Dermis microvascular lymphatic vessel endothelial cell (primary cell): ENCODE measurements at regions not wholly inside any gene's neighbourhood (a gene's known extent, or its start where the extent isn't known, plus 50 kb on each side); places are given as distances from the start of the nearest gene placed in this dataset.

Experiments used
- DNase-seq, 2 donors: peaks; one replicate each; pipeline versions ENCODE4 v3.0.0 to v3.0.0-alpha.2; 2010; ENCODE audit warnings: low read depth in 2 of 2

DNA sequence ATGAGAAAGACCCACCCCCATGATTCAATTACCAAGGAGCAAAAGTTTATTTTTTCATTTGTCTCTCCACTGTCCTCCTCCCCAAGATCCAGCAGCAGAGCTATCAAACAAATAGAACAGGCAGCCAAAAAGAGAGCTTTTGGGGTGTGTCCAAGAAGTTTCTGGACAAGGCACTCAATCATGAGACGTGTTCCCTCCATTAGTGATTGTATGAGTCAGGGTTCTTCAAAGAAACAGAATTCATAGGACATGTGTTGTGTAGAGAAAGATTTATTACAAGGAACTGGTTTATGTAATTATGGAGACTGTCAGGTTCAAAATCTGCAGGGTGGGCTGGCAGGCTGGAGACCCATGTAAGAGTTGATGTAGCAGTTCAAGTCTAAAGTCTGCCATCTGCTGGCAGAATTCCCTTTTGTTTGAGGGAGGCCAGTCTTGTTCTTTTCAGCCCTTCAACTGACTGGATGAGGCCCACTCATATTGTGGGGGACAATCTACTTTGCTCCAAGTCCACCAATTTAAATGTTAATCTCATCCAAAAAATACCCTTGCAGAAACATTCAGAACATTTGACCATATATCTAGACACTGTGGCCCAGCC, 248.1 kb upstream of the OPRM1 start:
- peak in 1 of 2 donors; percentile 32 for DNase-seq

DNA sequence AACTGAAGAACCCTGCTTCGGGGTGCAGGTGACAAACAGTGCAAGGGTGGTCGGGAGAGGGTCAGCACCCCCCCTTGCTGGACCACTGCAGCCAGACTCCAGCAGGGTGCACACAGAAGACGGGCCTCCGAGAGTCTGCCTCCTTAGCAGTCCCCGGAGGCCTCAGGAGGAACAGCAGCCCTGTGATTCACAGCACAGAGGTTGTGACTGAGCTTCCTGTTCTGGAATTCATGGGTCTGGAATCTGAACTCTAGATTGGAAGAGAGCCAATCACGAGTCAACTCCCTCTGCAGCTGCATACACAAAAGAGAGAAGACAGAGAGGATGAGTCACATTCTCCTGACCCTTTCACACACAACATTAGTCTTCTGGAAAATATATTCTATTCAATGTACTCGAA, 249.0 kb upstream of the OPRM1 start:
- peak; percentile 84 to 92 for DNase-seq

DNA sequence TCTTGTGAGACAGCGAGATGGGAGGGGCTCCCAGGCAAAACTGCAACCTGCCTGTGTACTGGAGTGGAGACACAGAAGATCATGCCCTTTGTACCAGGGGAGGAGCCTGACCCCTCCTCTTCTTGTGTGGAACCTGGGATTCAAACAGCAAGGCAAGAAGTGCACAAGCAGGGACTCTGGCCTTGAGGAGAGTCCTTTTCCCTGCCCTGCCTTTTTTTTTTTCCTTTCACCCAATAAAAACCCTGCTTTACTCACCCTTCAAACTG, 251.8 kb upstream of the OPRM1 start:
- no peak for DNase-seq

DNA sequence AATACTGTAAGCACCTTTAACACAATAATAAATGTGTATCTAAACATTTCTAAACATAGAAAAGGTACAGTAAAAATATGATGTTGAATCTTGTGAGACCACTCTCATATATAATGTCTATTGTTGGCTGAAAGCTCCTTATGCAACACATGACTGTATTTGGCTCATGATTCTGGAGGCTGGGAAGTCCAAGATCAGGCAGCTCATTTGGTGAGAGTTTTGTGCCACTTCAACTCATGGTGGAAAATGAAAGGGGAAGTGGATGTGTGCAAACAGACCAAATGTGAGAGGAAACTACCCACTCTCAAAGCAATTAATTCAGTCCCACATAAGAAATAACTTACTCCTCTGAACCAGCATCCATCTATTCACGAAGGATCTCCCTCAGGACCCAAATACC, 257.7 kb upstream of the OPRM1 start:
- DNase-seq: no peak

DNA sequence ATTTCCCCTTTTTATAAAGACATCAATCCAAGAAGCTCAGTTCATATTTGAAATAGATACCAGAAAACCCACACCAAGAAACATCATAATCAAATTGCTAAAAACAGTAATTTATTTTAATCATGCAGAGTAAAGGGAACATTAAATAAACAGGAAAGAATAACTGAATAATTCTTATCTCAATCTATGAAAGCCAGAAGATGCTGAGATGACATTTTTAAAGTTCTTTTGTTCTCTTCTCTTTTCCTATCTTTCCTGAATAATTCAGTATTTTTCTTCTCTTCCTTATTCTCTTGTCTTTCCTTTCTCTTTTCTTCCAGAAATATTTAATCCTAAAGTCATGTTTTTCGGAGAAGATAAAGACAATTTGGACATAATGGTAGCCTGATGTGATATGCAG, 259.0 kb upstream of the OPRM1 start:
- DNase-seq: no peak

DNA sequence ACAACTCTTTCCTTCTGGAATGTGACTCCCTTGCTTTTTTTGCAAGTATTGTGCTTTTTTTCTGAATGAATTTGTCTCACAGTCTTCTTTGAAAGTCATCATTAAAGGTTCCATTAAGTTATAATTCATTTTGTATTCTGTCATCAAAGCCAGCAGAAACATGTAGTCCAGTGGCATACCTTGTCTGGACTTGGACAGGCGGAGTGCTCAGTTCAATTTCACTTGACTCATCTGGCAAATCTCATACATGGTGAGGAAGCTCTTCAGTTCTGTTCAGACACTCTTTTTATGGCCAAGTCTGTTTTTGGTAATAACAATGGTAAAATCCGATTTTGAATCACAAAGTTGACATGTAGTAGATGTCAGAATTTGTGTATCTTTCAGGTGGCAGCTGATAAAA, 260.8 kb upstream of the OPRM1 start:
- no peak for DNase-seq

DNA sequence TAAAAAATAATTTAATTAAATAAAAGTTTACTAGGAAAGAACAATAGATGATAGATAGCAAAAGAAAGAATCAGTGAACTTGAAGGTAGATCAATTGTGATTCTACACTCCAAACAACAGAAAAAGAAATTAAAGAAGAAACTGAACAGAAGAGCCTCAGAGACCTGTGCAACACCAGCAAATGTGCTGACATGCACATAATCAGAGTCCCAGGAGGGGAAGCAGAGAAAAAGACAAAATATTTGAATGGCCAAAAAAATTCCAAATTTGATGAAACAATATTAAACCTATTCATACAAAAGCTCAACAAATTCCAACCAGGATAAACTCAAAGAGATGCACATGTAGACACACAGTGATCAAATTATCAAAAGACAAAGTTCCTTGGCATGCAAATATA, 267.5 kb upstream of the OPRM1 start:
- no peak for DNase-seq

DNA sequence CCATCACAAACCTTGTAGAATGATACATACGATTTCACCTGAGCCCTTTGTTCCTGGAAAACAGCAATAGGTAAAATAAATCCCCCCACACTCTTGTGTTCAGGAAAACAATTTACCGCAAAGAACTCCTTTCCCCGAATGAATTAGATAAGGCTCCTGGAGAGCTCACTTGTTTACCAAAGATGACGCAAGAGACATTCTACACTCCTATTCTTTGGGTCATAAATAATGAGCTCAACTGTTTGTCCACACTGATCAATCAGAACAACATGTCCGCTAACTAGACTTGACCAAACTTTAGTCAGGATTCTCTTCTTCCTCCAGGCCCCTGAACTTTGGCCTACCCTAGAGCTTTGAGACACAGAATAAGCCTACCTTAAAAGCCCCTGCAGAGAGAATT, 271.9 kb upstream of the OPRM1 start:
- DNase-seq: no peak

DNA sequence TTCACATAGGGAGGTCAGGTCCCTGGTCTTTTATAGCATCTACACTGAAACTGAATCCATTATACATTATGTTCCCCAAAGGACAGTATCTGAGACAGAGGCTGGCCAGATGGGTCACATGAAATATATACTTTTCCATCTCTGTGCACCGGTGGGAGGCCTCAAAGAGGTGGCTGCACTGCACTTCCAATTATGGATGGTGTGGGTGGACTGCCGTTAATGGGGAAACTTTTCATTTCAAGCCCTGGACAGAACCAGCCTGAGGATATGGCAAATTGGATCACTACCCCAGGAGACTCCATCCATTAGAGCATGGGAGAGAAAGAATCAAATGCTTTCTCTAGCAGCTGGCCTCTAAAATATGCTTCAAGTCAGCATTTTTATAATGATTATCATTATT, 280.5 kb upstream of the OPRM1 start:
- no peak for DNase-seq

DNA sequence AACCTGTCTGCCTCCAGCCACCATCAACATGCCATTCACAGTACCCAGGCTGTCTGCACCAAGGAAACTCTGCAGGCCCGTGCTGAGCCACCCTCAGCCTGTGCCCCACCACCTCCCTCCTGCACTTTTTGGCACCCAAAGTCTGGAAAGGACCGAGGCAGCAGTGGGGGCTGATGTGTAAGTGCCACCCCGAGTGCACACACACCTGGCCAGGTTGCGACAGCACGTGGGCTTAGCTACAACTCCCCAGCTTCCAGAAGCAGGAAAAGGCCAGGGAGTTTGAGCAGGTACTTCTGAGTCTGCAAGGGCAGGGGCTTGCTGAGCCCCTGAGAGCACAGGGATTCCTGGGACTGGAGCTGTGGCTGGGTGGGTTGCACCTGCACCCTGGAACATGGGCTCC, 303.3 kb upstream of the OPRM1 start:
- DNase-seq: no peak

DNA sequence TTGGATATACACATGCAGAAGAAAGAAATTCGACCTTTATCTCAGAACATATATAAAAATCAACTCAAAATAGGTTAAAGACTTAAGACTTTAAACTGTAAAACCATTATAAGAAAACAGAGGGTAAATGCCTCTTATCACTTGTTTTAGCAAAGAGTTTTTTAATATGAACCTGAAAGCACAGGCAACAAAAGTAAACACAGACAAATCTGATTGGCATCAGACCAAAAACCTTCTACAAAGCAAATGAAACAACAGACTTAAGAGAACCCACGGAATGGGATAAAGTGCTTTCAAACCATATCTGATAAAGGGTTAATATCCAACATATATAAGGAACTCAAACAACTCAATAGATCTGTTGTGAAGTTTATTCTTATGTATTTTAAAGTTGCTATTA, 309.9 kb upstream of the OPRM1 start:
- peak in 1 of 2 donors; percentile 1 for DNase-seq

DNA sequence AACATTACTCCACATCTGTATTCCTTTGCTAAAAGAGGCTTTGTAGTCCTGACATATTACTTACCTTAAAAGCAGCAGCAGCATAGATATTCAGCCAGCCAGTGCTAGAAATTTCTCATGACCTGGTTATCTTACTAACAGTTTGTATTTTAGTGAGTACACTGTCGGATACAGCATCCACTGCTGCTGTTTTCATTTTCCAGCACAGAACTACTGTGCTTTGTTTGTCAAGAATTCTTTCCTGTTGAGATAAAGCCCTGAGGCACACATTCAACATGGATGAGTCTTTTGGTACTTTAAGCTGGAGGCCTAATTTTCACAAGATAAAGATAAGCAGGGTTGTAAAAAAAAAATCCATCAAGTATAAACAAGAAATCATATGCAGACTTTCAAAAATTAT, 311.2 kb upstream of the OPRM1 start:
- DNase-seq: no peak

DNA sequence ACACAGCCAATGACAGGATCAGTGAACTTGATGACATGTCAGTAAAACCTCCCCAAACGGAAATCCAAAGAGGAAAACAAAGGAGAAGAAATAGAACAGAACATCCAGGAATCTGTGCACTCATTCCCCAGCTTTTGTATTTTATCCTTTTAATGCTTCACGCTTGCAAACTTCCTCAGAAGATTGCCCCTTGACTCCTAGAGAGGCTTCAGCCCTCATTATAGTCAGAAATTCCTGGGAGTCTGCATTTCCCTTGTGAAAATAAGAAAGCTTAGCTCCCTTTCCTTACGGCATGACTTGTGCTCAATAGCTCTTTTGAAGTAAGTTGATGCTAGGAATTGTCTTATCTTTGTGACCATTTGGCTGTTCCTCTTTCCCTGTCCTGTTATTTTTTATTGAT, 313.6 kb upstream of the OPRM1 start:
- DNase-seq: peak; percentile 7

DNA sequence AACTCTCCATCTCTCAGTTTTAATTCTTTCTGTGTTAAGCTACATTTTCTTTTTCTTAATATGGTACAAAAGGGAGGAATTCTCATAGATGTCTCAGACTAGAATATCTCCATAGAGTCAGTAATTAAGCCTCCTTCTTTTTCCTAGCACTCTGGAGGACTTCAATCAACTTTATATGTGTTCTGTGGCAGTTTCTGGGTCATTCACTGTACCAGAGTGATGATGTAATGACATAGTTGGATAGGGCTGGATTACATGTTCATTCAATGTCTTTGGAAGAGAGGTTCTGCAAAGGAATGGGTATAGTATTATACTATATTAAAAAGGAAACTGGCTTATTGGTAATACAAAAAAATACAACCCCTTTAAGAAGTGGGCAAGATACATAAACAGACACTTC, 318.3 kb upstream of the OPRM1 start:
- DNase-seq: no peak

DNA sequence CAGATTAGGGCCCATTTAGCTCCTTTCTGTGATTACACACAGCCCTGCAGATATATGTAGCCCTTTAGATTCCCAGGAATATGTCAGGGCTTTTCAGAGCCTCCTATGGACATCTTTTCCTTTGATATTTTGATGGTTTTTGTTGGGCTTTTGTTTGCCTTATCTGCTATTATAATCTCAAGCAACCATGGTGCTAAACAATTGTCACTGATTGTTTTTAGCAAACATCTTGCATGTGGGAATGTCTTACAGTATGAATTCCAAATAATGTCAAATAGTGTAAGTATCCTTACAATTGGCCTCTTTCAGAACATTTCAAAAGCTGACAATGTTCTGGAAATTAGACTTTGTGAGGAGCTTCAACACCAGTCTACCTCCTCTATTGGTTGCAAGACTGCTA, 333.6 kb upstream of the OPRM1 start:
- DNase-seq: no peak

DNA sequence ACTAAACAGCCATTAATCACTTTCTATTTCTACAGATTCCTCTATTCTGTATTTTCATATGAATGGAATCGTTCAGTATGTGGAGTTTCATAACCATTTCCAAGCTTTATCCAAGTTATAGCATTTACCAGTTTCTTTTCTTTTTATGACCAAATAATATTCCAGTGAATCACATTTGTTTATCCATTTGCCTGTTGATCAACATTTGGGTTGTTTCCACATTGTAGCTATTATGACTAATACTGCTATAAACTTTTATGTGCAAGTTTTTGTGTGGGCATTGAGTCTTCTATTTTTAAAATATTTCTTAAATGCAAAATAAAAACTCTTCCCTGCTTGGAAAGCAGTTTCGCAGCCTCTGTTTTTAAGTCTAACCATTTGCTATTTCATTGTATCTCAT, 336.4 kb upstream of the OPRM1 start:
- DNase-seq: no peak

DNA sequence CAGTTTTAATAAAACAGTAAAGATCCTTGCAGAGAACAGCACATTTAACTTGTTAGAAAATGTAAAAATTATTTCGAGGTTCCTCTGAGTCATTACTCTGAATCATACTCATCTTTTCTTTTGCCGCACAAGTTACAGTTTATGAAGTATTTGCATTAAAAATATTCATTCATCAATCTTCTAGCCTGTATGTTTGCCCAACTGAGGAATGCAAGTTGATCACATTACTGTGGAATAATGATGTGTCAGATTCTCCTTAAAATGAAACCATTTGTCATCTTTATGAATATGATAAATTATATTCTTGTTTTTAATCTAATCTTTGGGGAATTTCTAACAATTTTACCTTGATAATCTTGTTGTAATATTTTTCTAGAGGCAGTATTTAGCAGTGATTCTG, 340.4 kb upstream of the OPRM1 start:
- DNase-seq: no peak

DNA sequence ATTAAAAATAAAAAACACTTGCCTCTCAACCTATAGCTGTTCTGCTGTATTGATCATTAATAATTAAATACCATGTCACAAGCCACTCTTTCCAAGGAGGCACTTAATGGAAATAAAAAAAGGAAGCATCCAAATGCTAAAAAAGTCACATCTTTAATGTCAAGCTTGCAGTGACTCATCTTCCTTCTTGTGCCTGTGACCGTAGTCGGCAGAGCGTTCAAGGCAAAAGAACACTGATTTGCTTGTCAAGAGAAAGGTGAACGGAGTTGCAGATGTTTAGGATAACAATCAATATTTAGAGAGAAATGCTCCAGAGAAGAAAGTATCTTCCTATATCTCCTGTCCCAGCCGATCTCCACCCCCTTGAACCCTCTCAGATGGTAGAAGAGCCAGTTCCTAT, 341.0 kb upstream of the OPRM1 start:
- no peak for DNase-seq

DNA sequence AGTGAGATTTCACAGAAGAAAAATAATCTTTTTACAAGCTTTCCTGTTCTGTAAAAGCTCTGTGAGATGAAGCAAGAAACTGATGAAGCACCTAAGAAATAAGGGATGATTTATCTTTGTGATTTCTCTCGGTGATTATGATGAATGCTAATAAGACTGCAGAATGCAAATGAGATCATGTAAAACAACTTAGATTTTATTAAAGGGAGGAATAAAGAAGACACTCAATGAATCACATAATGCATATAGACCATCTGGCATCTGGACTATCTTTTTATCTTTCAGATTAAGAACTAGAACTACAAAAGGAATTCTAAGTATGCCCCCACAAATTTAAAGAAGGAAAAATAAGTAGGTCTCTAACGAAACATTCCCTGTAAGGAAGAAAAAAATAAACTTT, 361.5 kb upstream of the OPRM1 start:
- DNase-seq: no peak

DNA sequence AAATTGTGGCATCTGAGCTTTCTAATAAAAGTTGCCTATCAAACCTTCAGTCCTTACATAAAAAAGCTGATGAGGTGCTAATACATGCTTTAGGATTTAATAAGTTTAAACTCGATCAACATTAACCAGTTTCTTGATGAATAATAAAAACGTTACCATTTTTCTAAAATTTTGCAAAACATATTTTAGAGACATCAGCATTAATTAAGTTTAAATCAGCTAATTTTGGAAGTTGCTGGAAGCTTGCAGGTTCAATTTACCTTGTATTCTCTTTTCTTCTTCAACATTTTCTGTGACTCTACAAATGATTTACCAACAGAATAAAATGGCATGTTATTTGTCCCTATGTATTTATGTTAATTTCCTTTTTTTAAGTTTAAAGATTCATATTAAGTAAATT, 365.3 kb upstream of the OPRM1 start:
- DNase-seq: no peak

DNA sequence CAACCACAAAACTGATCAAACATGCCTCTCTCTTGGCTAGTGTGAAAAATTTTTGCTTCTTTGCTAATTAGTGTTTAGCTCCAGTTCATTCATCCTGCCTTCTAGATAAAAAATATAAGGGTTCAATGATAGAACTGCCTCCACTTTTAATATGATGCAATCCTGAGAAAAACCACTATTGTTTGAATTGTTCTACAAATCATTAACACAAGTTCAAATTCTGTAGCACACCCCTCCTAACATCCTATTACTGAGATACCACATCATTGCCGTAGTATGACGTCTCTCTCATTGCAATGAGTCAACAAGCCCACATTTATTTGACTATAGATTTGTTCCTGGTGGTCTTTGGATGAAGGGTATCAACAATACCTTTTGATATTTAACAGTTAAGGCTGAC, 365.8 kb upstream of the OPRM1 start:
- no peak for DNase-seq

DNA sequence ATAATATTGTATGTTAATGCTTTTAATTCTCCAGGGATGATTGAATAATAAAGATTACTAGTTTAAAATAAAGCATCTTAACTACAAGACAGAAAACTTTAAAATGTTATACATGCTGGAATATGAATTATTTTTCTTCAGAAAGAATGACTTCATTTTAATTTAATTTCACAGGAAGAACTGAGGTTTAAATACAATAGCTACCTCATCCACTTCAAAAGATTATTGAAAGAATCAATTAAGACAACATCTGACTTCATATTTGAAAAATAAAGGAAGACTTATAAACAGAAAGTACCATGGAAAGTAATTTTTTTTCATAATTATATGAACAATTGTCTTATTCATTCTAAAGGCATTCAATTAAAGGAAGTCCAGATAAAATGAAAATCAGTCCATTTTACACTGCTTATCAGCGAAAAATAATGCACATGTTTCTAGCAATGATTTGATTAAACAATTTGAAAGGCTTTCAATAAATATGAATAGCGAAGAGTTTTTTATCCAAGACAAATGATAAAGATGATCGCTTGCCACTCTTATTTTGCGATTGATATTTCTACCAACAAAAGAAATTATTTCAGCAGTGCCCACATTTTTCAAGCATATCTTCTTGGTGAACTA, 368.5 kb upstream of the OPRM1 start:
- no peak for DNase-seq

DNA sequence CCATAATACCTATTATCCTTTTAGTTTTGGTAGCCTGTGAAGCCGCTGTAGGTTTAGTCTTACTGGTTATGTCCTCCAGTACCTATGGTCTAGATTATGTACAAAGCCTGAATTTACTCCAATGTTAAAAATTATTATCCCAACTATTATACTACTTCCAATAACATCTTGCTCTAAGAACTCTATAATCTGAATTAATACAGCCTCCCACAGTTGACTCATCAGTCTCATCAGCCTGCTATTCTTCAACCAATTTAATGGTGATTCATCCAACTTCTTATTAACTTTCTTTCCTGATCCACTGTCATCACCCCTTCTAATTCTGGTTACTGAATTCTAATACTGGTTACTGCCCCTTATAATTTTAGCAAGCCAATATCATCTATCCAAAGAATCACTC, 370.3 kb upstream of the OPRM1 start:
- no peak for DNase-seq

DNA sequence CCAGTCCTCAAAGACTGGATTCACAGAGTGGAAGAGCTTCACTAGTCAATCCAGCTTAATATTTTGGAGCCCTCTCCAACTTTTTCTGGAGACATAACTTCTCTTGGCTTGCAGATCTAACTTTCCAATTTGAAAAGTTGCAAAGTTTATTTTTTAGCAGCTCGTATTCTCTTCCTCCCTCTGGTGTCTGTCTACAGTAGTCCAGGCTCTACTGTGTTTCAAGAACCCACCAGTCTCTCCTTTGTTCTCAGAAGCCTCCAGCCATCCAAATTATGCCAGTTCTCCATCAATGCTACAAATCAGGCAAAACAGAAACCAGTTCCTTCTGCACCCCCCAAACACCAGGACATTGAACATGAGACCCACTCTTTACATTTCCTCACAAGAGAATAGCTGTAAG, 376.1 kb upstream of the OPRM1 start:
- DNase-seq: no peak
